Fibroblast of villous mesenchyme (primary cell): ENCODE measurements at regions not wholly inside any gene's neighbourhood (a gene's known extent, or its start where the extent isn't known, plus 50 kb on each side); places are given as distances from the start of the nearest gene placed in this dataset.

Source experiments
- DNase-seq: peaks from one replicate; pipeline ENCODE4 v3.0.0-alpha.2; 2010; ENCODE audit warnings: low read depth
- H3K4me3 ChIP-seq: 2 replicates; pipeline ENCODE4 v1.5.1; 2011; ENCODE audit warnings: low read depth, mild to moderate bottlenecking, low read length
- TF ChIP-seq, protein P1 (sequence below): IDR thresholded peaks from 2 replicates; pipeline ENCODE4 v1.5.1; 2012; ENCODE audit warnings: low read depth, mild to moderate bottlenecking, low read length; ENCODE audit not compliant: insufficient read depth

DNA sequence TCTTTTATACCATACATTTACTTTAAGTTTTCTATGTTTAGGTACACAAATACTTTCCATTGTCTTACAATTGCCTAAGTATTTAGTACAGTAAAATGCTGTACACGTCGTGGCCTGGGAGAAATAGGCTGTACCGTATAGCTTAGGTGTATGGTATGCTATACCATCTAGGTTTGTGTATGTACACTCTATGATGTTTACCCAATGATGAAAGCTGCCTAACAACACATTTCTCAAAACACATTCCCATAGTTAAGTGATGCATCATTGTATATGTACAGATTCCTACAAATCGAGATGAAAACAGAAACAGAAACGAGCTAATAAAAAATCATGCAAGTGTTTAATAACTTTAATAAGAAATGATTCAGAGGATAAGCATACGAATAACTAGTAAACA lies 51.6 kb downstream of the SPANXA2 start:
- TF ChIP-seq, protein P1, sequence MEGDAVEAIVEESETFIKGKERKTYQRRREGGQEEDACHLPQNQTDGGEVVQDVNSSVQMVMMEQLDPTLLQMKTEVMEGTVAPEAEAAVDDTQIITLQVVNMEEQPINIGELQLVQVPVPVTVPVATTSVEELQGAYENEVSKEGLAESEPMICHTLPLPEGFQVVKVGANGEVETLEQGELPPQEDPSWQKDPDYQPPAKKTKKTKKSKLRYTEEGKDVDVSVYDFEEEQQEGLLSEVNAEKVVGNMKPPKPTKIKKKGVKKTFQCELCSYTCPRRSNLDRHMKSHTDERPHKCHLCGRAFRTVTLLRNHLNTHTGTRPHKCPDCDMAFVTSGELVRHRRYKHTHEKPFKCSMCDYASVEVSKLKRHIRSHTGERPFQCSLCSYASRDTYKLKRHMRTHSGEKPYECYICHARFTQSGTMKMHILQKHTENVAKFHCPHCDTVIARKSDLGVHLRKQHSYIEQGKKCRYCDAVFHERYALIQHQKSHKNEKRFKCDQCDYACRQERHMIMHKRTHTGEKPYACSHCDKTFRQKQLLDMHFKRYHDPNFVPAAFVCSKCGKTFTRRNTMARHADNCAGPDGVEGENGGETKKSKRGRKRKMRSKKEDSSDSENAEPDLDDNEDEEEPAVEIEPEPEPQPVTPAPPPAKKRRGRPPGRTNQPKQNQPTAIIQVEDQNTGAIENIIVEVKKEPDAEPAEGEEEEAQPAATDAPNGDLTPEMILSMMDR, result no peak
- no peak for DNase-seq
- H3K4me3 ChIP-seq, result no peak overlapping the region

DNA sequence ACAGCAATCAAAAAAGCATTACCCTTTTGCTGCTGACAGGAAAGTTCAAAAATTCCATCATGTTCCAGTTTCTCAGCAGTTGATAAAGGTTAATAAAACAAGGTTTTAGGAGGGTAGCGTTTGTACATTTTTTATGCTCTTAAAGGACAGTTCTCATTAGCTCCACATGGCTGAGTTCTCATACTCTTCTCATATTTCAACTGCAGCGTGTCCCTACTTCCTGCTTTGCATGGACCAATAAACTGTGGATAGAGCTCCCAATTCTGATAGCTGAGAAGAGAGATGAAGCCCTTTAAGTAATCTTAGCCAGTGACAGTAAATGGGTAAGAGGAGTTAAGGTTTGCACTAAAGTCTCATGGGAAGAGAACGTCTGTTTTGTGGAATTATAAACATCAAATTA lies 53.5 kb downstream of the SPANXA2 start:
- TF ChIP-seq, protein P1, result no peak
- H3K4me3 ChIP-seq, result no peak overlapping the region
- DNase-seq, result peak; percentile 36
